TTC549 (cell line): ENCODE measurements at regions not wholly inside any gene's neighbourhood (a gene's known extent, or its start where the extent isn't known, plus 50 kb on each side); places are given as distances from the start of the nearest gene placed in this dataset.
"Not testable (repeated sequence)": the region's sequence is repeated elsewhere in the genome, so short reads cannot be mapped to it uniquely, and the experiment has no call there.

ENCODE experiments used
- FAIRE-seq: peaks from 2 replicates; lab custom pipeline; 2012; peaks lifted over from hg19 to GRCh38; lab: Jason Lieb, UNC

DNA sequence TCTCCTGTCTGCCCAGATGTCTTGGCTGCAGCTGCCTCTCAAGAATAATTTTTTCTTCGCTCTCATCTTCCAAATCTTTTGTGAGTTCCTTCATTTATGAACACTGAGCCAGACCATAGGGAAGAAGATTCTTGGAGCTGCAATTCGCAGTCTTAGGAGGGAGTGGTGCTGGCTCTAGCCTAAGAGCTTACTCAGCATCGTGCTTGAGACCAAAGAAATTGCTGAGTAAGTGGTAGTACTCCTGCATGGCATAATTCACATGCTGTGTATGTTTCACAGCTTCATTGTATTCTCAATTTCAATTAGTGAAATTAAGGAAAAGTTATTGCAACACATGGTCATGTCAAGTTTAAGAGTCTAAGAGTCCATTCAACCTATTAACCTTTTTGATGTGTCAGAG lies 771.7 kb downstream of the ADCYAP1 start:
- no peak for FAIRE-seq

DNA sequence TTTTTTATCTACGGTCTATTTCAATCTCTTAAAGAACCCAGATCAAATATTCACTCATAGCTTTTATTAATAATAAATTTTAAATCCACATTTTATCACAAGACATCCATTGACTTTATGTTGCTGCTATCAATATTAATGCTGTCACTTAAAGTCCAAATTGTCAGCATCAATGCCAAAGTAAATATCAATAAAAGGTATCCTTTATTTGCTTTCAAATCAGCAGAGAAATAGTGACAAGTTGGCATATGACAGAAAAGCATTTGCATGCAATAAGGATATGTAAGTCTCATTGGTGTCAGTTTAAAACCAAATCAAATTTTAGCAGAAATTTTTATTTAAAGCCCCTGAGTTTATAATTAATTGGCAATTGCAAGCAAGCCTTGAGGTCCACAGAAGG lies 775.4 kb downstream of the ADCYAP1 start:
- no peak for FAIRE-seq

DNA sequence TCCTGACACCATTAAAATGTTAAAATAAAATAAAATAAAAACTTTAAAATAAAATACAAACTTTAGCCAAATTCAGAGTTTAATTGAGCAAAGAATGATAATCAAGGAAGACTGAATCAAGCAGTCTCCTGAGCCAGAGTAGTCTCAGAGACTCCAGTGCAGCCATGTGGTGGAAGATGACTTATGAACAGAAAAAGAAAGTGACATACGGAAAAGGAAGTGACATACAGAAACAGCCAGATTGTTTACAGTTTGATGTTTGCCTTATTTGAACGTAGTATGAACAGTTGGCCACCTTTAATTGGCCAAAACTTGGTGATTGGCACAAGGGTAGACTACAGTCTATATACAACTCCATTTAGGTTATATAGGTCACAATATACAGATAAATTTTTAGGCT lies 787.2 kb downstream of the ADCYAP1 start:
- no peak for FAIRE-seq

DNA sequence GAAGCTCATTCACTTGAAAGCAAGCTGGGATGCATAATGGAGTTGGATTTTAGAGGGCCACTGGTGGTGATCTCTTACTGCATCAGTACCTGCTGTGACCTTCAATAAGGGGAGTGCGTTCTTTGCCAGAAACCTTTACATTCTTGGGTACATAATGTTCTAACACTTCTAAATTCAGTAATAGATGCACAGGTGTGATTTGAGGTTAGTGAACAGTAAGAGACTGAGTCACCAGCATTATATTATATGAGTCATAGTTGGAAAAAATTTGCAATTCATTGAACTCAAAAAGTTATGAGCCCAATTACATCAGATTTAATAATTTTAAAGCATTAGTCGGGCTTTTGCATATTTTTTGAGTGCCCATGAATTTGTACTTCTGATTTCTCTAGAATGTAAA lies 803.3 kb downstream of the ADCYAP1 start:
- no peak for FAIRE-seq

DNA sequence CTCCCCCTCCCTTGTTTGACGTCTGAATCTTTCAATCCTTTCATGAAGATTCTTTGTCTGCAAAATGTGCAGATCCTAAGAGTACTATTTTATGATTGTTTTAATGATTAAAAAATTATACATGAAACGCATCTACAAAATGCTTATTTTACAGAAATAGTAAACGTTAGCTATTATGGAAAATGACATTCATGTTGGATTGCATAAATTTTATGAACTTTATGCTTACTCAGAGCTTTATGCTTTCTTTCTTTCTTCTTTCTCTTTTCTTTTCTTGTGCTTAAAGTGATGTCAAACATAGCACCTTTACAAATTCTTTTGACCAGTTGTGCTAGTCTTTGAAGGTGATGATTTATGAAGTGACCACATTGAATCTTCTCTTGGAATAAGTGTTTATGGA lies 805.4 kb downstream of the ADCYAP1 start:
- FAIRE-seq: no peak

DNA sequence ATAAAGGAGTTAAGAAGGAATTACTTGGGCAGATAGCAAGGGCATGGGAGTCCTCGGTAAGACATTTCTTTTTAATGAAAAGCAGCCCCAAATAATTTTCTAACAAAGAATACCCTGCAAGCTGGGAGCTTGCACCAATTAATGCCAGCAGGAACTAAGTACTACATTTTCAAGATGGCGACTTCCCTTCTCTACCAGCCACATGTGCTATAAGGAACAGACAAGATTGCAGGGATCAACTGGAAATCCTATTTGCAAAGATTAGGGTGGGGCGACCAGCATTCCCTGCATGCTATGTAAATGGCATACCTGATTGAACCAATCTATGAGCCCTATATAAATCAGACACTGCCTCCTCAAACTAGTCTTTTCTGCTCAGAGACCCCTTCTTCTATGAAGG lies 827.5 kb downstream of the ADCYAP1 start:
- FAIRE-seq: no peak

DNA sequence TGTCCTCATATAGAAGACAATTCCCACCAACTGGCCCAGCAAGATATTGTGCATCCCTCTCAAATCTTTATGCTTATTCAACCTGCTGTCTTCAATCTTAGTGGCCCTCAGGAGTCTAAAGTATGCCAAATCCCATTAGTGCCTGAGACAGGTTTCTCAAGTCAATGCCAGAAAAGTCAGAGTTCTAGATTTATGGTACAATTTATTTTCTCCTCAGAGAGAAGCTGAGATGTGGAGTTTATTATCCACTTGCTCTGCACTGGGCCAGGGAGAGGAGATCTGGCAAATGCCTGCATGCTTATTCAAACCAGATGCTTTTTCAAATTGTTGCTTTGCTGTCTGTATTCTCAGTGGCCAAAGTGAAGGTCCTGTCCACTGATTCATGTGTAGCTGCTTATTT lies 825.2 kb downstream of the METTL4 start:
- FAIRE-seq: no peak

DNA sequence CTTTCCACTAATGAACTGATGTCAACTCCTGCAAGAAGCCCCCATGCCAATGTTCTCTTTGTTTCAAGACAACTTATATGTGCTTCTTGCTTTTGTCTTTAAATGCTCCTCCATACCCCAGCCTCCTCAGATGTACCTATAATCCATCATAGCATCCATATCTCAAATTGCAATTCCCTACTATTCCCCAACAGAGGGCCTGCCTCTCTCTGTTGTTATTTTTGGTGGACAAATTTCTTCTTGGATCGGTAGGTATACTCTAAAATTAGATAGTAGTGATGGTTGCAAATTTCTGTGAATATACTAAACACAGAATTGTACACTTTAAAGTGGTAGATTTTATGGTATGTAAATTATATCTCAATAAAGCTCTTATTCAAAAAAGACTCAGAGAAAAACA lies 820.1 kb downstream of the METTL4 start:
- FAIRE-seq: no peak

DNA sequence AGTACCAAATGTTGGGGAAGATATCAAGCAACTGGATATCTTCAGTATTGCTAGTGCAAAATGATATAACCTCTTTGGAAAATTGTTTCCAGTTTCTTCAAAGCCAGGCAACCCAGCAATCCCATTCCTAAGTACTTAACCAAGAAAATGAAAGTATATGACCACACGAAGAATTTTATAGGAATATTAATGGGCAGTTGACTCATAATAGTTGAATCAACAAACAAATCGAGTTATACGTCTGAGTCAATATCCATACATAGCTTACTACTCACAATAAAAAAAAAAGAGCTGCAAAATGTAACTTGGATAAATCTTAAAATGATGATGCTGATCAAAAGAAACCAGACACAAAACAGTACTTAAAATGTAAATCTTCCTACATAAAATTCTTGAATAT lies 810.4 kb downstream of the METTL4 start:
- no peak for FAIRE-seq

DNA sequence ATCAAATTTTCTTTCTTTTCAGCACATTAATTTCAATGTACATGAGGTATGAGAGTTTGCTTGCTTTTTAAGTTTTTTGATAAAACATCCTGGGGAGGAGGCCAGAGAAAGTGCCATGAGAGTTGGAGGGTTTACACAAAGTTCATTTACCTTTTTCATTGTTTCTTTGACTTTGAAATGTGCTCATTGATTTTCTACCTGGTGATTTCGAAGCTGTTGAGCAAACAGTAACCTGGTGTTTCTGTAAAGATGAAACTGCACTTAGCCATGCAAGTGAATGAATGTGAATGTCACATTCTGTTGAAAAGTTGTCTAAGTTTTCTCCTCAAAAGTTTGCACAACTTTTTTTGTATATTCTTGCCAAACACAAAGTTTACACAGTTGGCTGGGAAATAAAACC lies 797.0 kb downstream of the METTL4 start:
- FAIRE-seq: no peak

DNA sequence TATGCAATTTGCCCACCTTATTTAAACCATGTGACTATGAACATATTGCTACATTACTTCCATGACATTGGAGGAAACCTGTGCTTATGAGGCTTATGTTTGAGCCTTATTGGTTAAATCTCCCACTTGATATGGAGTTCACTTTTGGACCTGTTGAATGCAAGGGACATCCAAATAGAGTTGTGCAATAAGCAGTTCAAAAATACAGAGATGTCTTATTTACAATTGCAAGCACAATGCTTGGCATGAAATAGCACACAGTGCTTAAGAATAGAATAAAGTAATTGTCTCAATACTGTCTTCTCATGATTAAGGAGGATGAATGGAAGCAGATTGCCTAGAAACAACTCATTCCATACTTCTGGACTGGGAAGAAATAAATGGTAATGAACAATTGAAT lies 793.5 kb downstream of the METTL4 start:
- no peak for FAIRE-seq

DNA sequence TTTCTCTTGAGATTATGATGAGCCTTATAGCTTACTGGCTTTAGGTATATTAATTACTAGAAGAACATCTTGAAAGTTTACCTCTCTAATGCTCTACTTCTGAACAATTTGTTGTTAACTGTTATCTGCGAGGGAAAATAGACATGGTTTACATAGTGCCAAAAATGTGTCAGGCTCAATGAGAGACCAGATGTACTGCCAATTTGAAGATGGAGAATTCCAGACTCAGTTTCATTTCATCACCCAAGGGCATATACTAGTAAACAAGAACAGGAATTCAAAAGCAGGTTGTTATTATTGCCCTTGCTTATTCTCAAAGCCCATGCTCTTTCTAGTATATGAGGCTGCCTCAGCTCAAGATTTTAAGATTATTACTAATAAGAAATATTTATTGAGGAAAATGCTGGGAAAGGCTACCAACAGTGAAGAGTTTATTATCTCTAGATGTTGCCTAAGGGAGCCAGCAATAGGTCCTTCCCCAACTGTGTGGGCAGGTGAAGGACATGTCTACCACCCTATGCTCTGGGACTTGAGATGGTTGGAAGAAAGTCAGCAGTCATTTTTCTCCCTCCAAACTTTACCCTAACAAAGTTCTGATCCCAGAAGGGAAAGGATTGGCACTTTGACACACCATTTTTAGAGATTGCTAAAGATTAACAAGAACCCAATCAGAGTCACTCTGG lies 792.7 kb downstream of the METTL4 start:
- FAIRE-seq: no peak

DNA sequence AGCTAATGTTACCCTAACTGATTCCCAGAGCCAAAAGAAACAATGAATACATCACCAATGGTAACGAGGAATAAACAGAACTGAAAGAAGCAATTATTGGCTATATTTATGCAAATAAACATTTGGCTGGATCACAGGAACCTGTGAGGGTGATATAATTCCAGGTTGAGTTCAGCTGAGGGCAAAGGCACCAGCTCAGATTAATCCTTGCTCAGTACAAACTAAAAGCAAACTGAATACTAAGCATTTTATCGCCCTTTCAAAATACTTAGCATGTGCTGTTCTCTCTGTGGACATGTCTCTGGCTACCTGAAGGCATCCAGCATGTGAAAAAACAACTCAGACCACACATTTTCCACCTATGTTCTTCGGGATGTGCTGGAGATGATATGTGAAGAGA lies 791.7 kb downstream of the METTL4 start:
- no peak for FAIRE-seq

DNA sequence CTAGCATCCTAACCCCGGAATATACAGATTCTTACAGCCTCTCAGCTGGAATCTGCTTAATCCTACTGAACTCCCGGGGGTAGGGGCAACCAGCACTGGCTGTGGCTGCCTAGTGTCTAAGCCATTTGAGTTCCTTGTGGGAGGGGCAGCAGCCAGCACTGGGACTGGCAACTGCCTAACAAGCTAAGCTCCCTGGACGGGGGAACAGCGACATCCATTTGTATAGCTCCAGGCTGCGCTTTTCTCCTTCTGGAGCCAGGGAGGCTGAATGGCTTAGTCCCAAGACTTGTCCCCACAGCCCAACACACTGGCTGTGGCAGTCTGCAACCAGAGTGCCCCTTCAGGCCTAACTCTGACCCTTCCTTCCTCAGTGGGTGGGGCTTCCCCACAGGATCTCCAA lies 787.2 kb downstream of the METTL4 start:
- no peak for FAIRE-seq

DNA sequence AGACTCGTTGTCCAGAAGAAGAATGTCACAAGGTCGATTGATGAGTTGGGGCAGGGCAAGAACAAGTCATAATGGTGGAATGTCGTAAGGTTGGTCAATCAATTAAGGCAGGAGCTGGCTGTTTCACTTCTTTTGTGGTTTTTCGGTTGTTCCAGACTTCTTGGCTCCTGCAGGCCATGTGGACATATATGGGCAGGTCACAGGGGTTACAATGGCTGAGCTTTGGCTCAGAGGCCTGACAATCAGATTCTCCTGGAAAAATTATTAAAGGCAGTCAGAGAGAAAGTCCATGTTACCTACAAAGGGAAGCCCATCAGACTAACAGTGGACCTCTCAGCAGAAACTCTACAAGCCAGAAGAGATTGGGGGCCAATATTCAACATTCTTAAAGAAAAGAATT lies 785.3 kb downstream of the METTL4 start:
- not testable (repeated sequence) for FAIRE-seq

DNA sequence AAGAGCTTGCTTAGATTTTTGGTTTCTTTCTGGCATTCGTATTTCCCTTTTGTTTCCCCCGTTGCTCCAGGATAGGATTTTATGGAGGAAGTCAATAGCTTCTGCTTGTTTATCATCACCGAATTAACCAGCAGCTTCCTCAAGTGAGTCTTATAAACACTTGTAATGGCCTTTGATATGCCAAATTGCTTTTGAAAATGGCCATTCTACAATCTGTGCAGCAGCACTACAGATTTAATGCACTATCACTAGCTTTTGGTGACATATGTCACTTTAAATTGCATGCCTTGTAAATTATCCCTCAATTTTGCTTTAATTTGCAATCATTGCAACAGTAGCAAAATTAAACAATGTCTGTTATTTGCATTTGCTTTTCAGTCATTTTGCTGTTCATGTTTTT lies 774.7 kb downstream of the METTL4 start:
- no peak for FAIRE-seq

DNA sequence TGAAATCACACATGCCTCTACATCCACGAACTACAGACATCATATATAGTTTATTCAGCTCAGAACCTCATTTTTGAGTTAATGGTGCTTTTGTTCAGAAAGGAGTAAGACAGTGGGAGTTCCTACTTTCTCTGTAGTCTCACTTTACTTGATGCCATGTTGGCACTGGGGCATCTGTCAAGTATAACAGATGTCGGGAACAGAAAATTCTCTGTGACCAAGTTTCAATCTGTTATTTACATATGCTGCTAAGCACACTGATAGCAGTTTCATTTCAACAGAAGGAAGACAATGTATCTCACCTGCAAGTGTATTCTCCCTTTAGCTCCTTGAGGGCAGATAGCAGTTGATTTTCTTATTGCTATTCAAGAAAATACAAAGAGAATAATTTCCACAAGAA lies 774.1 kb downstream of the METTL4 start:
- no peak for FAIRE-seq

DNA sequence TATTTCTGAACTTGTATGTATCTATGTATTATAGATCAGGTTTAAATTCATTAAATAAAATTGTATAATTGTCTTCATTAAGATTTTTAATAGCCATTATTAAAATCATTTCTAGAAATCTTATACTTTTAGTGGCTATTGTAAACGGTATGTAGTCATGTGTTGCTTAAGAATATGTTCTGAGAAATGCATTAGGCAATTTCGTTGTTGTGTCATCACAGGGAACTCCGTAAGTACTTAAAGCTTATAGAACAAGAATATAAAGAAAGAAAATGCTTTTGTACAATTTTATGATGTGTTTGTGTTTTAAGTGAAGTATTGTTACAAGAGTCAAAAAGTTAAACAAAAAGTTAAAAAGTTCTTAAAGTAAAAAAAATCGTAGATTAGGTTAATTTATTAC lies 765.8 kb downstream of the METTL4 start:
- no peak for FAIRE-seq

DNA sequence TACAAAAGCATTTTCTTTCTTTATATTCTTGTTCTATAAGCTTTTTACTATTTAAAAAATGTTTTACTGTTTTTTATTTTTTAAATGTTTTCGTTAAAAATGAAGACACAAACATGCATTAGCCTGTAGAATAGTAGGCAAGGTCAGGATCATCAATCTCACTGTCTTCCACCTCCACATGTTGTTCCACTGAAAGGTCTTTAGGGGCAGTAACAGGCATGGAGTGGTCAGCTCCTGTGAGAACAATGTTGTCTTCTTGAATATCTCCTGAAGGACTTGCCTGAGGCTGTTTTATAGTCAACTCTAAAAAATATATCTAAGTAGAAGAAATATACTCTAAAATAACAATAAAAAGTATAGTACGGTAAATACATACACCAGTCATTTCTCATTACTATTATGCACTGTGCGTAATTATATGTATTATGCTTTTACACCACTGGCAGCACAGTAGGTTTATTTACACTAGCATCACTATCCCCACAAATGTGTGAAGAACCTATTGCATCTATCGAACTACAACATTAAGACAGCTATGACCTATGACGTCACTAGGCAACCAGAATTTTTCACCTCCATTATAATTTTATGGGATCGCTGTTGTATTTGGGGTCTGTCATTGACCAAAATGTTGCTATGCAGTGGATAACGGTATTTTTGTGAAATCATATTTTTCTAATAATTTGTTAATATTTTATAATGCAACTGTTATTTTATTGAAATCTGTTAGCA lies 764.3 kb downstream of the METTL4 start:
- no peak for FAIRE-seq

DNA sequence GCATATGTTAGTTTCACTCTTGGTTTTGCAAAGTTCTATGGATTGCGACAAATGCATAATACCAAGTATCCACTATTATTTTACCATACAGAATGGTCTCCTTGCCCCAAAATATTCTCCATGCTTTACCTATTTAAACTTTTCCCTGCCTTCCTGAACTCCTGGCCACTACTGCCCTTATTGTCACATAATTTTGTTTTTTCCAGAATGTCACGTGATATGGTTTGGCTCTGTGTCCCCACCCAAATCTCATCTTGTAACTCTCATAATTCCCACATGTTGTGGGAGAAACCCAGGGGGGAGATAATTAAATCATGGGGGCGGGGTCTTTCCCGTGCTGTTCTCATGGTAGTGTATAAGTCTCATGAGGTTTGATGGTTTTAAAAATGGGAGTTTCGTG lies 760.0 kb downstream of the METTL4 start:
- FAIRE-seq: no peak

DNA sequence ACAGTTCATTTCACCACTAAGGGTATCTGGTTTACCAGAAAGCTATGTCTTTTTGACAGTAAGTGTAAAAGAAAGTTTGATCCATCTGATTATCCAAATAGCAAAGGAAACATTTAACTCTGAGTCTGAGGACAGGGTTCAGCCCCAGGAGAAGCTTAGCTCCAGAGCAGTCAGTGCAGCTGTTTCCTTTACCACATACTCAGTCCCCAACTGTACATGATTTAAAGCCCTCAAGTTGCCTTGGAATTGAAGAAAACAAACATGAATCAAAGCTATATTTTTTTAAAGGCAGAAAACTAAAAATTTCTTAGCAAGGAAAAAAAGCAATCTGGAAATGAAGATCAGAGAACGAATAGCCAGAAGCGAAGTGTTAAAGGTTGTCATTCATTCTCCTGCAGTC lies 746.0 kb downstream of the METTL4 start:
- no peak for FAIRE-seq

DNA sequence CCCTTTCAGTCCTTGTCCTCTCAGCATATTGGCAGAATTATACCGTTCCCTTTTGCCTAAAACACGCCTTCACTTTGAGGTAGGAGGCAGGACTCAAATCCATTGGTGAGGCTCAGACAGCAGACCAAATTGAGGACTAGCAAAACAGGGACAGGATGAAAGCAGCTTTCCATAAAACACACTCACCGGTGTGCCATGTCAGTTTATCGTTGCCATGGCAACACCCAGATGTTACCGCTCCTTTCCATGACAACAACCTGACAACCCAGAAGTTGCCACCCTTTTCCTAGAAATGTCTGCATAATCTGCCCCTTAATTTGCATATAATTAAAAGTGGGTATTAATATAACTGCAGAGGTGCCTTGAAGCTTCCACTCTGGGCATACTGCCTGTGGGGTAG lies 730.4 kb downstream of the METTL4 start:
- FAIRE-seq: no peak

DNA sequence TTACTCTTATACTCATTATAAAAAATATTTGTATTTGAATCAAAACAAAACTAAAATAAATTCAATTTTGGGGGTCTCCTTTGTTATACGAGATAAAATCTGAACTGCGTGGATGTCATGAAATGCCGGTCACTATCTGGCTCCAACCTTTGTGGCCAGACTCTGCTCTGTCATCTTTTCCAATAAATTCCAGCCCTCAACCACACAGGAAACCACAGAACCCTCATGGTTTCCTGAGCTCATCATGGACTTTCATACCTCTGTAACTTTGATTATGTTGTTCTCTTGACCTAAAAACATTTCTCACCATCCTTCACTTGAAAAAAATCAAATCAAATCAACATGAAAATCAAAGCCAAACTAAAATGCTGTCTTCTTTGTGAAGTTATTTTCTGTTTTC lies 724.7 kb downstream of the METTL4 start:
- FAIRE-seq: no peak

DNA sequence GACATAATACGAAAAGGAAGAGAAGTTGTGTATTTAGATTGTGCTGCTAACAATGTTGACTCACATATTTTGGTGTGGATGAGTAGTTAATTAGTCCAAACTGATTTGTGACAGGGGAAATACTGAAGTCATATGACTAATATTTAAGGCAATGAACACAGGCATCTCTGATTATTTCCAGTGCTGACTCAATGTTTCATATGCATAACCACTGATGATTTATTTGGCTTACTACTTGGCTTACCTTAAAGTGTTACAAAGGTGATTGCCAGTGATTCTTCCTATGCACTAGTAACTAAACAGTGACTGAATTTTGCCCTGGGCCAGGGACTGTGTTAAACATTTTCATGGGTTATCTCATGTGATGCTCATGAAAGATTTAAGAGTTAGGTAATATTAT lies 722.6 kb downstream of the METTL4 start:
- no peak for FAIRE-seq
